Astrocyte of the hippocampus (primary cell): ENCODE measurements at regions not wholly inside any gene's neighbourhood (a gene's known extent, or its start where the extent isn't known, plus 50 kb on each side); places are given as distances from the start of the nearest gene placed in this dataset.

ENCODE experiments used
- DNase-seq: peaks from one replicate; pipeline ENCODE4 v3.0.0; 2011; ENCODE audit warnings: low read depth, low spot score

DNA sequence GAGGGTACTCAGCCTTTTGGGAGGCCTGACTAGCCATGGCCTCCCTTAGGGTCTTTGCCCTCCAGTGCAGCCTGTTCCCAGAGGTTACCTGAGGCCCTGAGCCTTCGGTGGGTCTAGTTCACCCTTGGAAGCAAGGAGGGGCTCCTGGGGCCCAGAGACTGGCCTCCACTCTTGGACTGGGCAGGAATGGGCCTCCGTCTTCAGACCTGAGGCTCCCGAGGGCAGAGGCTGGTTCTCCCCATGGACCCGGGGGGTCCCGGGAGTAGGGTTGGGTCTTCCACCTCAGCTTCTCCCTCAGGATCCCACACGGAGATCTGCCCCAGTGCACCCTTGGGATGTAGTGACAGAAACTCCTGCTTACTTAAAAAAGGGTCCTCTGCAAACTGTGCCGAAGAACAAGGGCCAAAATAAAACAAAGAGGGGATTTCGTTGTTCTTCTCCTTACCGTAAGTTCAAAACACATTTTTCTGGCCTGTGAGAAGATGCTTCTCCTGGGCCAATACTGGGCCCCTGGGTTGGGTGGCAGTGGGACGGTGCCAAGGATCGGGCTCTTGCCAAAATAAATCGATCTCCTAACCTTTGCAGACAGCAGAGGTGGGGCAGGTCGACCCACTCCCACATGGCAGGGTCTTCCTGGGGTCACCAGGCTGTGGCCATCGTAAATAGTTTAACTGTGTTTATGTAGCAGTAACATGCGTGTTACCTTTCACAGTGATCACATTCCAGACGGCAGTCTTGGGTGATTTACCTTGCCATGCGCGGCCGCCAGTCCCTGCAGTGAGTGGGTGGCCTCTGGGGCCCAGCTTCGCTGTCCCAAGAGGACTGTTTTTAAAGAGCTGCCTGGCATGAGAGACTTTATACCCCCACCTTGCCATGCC is 151.8 kb downstream of the VEGFA start:
- no peak for DNase-seq

GRCh38 chr6:43921039-43921438 is 151.0 kb downstream of the VEGFA start:
- DNase-seq: no peak

- no peak for DNase-seq
These were observed 149.8 kb downstream of the VEGFA start for GRCh38 chr6:43919774-43920173.

DNA sequence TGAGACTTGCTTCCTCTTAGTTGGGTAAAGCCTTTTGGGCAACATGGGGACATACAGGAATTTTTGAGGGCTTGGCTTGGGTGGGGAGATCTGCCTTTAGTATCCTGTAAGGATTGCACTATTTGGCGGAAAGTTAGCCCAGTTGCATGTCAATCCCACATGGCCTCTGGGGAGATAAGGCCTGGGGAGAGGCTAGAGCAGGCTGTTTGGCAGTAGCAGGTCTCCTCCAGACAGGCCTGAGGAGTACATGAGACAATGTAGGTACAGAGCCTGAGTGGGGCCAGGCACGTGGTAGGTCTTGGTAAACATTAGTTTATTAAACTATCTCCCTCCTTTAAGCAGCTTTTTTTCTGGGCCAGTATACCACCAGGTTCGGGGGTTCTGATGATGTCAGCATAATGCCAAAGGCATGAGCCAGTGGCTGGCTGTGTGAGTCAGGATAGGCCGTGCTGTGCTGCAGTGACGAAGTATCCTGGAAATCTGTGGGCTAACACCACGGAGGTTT is 147.9 kb downstream of the VEGFA start:
- no peak for DNase-seq

- DNase-seq: no peak
These were observed 147.2 kb downstream of the VEGFA start for GRCh38 chr6:43916924-43917877.

- peak; percentile 53 for DNase-seq
These were observed 146.2 kb downstream of the VEGFA start for GRCh38 chr6:43915986-43916923.

DNA sequence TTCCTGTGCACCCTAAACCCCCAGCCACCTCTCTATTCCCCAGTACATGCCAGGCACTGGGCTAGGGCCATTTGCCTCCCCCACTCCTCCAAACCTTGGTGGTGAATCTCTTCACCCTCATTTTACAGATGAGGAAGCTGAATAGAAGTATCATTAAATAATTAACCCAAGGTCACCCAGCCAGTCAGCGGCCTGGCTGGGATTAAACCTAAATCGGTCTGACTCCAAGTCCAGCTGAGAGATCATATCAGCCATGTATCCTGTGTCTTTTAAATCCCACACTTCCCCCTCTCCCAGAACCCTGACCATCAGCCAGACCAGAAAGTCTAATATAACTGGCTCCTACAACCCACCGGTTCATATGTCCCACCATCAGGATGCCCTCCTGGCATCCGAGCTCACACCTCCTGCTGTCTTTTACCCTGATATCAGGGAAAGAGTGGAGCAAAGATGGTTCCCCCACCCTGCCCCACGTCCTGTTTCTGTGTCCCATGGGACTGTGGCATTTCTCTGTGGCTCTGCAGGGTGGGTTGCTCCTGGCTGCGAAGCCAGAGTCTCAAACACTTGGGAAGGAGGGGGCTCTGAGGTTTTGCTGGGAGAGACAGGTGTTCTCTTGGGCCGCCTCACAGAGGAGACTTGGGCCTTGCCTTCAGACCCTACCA is 145.3 kb downstream of the VEGFA start:
- DNase-seq: no peak

DNA sequence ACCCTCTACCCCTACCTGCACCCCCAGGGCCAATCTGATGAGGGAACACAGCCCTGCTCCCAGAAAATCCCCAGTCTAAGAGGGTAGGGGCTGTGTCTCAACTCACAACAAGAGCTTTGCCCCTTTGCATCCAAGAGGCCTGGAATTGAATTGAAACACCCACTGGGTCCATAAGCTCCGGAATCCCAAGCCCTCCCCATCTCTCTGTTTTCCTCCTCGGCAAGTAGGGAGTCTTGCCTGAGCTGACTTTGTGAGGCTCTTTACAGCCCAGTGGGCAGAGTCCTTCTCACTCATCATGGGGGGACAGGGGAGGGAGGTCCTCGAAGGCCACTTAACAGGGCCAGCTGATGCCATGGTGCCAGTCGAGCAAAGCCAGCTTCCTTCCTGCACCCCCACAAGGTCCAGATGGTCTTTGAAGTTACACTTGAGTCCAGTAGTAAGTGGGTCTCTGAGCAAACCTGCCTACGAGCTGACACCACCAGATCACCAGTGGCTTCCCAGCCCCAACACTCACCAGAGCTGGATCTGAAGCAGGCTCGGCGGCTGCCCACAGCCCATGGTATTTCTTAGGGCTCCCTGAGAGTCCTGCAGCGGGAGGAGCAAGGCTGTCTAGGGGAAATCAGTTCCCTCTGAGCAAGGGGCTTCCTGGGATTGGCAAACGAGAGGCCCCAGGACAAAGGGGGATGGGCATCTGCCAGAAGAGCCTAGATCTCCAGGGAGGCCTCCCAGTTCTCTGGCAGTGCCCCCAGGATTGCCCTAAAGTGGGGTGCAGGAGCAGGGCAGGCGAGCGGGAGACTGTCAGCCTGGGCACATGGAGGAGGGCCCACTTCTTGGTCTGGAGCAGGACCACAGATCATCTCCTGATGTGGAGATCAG is 144.5 kb downstream of the VEGFA start:
- DNase-seq: no peak

DNA sequence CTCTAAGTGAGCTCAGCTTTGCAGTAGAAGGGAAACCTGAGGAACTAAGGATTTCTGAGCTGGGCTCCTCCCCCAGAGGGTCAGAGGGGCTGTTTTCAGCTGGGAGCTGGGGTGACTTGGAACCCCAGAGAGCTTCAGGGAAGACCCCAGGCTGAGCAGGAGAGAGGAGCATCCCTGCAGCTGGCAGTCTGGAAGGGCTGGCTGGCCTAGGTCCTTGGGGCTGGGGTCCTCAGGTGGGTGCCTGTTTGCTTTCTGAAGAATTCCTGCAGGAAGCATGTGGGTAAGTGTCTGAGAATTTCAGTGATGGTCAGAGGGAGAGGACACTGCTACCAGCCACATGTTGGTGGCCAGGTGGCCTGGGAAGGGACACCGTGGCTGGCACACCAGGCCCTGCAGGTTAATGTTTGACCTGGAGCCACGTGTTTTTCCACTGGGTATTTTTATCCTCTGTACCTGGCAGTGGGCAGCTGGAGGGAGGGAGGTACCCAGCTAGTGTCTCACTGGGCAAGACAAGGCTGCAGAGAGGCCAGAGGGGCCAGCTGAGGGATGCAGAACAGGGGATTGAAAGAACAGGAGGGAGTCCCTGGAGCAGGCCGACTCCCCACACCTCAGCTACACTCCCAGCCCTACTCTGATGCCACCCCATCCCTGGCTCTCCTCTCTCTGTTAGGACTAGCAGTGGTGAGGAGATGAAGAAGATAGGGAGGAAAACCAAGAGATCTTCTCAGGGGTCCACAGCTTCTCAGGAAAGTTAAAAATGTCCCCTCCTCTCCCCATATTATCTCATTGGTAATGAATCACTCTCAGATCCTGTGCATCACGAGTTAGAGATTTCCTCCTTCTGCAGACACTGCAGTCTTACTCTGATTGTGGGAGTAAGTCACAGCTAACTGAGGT is 143.6 kb downstream of the VEGFA start:
- DNase-seq: no peak

DNA sequence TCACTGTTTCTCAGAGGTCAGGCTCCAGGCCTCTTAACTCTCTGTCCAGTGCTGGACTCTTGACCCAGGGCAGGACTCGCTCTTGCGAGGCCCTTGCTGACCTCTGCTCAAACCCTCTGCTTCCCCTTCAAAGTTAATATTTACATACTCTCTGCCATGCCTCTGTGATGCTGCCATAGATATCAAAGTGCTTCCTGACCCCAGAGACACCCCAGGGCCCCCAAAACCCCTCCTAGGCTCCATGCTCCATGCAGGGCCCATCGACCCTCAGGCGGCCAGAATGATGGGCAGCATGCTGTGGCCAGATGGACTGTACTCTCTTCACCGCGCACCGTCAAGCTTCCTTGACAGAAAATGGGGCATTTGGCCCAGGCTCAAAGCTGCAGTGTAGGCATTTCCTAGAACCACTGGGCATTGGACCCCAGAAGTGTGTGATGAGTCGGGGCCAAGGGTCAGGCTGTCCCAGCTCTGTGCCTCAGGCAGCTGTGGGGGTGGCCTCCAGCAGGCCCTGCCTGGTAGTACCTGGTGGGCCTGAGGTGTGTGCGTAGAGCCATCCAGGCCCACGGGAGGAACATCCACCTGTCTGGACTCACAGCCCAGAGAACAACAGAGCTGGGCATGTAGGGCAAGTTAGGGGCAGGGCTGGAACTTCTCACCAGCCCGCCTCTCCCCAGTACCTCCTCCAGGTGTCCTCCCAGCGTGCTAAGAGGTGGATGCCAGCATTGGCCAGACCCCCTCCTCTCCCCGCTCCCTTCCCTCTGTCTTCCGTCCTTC is 142.8 kb downstream of the VEGFA start:
- DNase-seq: no peak

- DNase-seq: no peak
These were observed 142.1 kb downstream of the VEGFA start for GRCh38 chr6:43912116-43912577.

DNA sequence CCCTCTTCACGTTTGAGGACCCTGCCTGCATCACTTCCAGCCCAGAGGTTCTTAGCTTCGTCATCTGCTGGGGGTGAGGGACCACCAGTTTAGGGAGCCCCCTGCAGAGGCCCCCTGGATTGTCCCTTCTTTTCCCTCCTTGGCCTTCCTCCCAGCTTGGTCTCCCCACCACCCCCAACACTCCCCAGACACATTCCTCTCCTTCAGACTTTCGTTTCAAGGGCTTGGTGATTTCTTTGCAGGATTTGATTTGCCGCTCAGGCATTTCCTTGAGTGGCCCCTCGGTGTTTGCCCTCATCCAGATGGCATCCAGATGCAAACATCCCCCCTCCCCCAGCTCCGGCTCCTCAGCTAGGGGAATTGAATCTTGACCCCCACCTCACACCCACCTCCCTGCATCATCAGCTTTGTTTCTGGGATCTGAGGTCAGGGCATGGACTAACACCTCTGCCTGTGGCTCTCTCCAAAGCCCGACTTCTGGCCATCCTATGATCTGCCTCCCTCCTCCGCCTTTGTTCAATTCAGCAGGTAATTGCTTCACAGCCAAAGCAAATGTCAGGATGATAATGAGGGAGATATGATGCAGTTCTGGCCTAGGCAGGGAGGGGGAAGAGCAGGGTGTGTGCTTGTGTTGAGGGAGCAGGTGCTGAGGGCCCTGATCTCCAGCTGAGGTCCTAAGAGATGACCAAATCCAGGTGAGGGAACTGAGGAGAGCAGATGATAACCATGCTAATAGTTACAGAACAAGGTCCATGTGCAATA is 141.5 kb downstream of the VEGFA start:
- no peak for DNase-seq

GRCh38 chr6:43910638-43911353 is 140.8 kb downstream of the VEGFA start:
- DNase-seq: no peak

DNA sequence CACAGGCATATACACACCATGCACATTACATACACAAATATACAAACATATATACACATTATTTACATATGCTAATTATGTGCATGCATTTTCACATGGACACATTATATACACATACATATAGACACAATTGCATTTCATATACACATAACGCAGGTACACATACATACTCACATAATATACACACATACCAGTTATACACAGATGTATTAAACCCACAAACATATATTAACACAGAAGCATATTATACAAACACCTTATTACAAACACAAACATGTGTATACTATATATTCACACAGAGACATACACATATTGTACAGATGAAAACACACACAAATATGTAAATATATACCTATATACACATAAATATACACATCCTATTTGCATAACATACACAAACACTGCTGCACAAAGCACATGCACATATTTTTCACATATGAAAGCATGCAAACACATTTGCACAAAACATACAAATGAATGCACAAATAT is 140.2 kb downstream of the VEGFA start:
- DNase-seq: no peak

- DNase-seq: no peak
These were observed 139.6 kb downstream of the VEGFA start for GRCh38 chr6:43909474-43910148.
